Activated T-cell treated with anti-CD3 and anti-CD28 coated beads, Interleukin-2, amount 50 U/mL, for 72 hours (primary cell): ENCODE measurements at regions not wholly inside any gene's neighbourhood (a gene's known extent, or its start where the extent isn't known, plus 50 kb on each side); places are given as distances from the start of the nearest gene placed in this dataset.
"Not testable (repeated sequence)": the region's sequence is repeated elsewhere in the genome, so short reads cannot be mapped to it uniquely, and the experiment has no call there.

Source experiments
- ATAC-seq, 2 donors: fragments of 150-1000 bp; cut with Tn5 transposase; replicated peaks in 1 of 2; 2 replicates each; pipeline ENCODE4 v1.10.0; 2021; ENCODE audit warnings: moderate library complexity in 2 of 2, mild to moderate bottlenecking in 1 of 2
- DNase-seq, 2 donors: peaks; one replicate each; pipeline ENCODE4 v3.0.0; 2021 to 2022; ENCODE audit warnings: mixed read lengths in 1 of 2
- H3K27ac Mint-ChIP-seq: one replicate; pipeline ENCODE4 v1.8.0; 2022; ENCODE audit warnings: mild to moderate bottlenecking, moderate library complexity, mixed read lengths
- H3K27me3 Mint-ChIP-seq: one replicate; pipeline ENCODE4 v1.8.0; 2022; ENCODE audit warnings: low read depth, mixed read lengths
- H3K36me3 Mint-ChIP-seq, 2 donors: one replicate each; pipeline ENCODE4 v1.8.0; 2022; ENCODE audit warnings: mixed read lengths in 2 of 2, mild to moderate bottlenecking in 1 of 2; ENCODE audit not compliant: insufficient read depth in 2 of 2
- H3K4me1 Mint-ChIP-seq: one replicate; pipeline ENCODE4 v1.8.0; 2022; ENCODE audit warnings: low read depth, mixed read lengths
- H3K4me3 Mint-ChIP-seq, 2 donors: one replicate each; pipeline ENCODE4 v1.8.0; 2022; ENCODE audit warnings: mild to moderate bottlenecking in 2 of 2, mixed read lengths in 2 of 2, moderate library complexity in 2 of 2
- H3K9me3 Mint-ChIP-seq, 2 donors: one replicate each; pipeline ENCODE4 v1.8.0; 2022; ENCODE audit warnings: mixed read lengths in 2 of 2

- no peaks in the 10 kb centered on the region for H3K36me3 Mint-ChIP-seq
- no peaks in the 10 kb centered on the region for H3K4me1 Mint-ChIP-seq
- no peak overlapping the region for H3K27ac Mint-ChIP-seq
- H3K4me3 Mint-ChIP-seq = no peak overlapping the region
- peaks cover 14% of the 10 kb centered on the region for H3K27me3 Mint-ChIP-seq
- ATAC-seq = no peak
- H3K9me3 Mint-ChIP-seq = peaks cover 0 to 2% of the 10 kb centered on the region in 2 donors
- DNase-seq = no peak
These were observed 71.6 kb upstream of the LYZL1 start for GRCh38 chr10:29217292-29217738.

- Mint-ChIP-seq H3K4me1 (no peaks in the 10 kb centered on the region), H3K4me3 (no peak overlapping the region), H3K27me3 (peaks cover 27% of the 10 kb centered on the region), H3K27ac (no peak overlapping the region), H3K36me3 (no peaks in the 10 kb centered on the region), H3K9me3 (no peaks in the 10 kb centered on the region)
- no peak for ATAC-seq
- no peak for DNase-seq
These were observed 65.5 kb upstream of the LYZL1 start for GRCh38 chr10:29223326-29223725.

- no peak for DNase-seq
- H3K9me3 Mint-ChIP-seq = no peaks in the 10 kb centered on the region
- no peak overlapping the region for H3K27ac Mint-ChIP-seq
- H3K36me3 Mint-ChIP-seq = no peaks in the 10 kb centered on the region
- H3K4me3 Mint-ChIP-seq = no peak overlapping the region
- H3K27me3 Mint-ChIP-seq = peaks cover 34% of the 10 kb centered on the region
- no peak for ATAC-seq
- no peaks in the 10 kb centered on the region for H3K4me1 Mint-ChIP-seq
These were observed 64.2 kb upstream of the LYZL1 start for GRCh38 chr10:29224631-29225030.

GRCh38 chr10:29227201-29227600 lies 61.7 kb upstream of the LYZL1 start:
- ATAC-seq = no peak
- no peaks in the 10 kb centered on the region for H3K36me3 Mint-ChIP-seq
- no peak overlapping the region for H3K4me3 Mint-ChIP-seq
- no peaks in the 10 kb centered on the region for H3K4me1 Mint-ChIP-seq
- no peak overlapping the region for H3K27ac Mint-ChIP-seq
- H3K27me3 Mint-ChIP-seq = peaks cover 43% of the 10 kb centered on the region
- H3K9me3 Mint-ChIP-seq = no peaks in the 10 kb centered on the region
- DNase-seq = no peak

- H3K27me3 Mint-ChIP-seq = peaks cover 38% of the 10 kb centered on the region
- H3K27ac Mint-ChIP-seq = no peak overlapping the region
- no peaks in the 10 kb centered on the region for H3K9me3 Mint-ChIP-seq
- H3K4me1 Mint-ChIP-seq = no peaks in the 10 kb centered on the region
- H3K4me3 Mint-ChIP-seq = no peak overlapping the region
- DNase-seq (no peak), ATAC-seq (no peak)
- H3K36me3 Mint-ChIP-seq = no peaks in the 10 kb centered on the region
These were observed 60.3 kb upstream of the LYZL1 start for GRCh38 chr10:29228562-29228961.

- peaks cover 31% of the 10 kb centered on the region for H3K27me3 Mint-ChIP-seq
- H3K27ac Mint-ChIP-seq = no peak overlapping the region
- H3K4me3 Mint-ChIP-seq = no peak overlapping the region
- H3K9me3 Mint-ChIP-seq = no peaks in the 10 kb centered on the region
- no peaks in the 10 kb centered on the region for H3K4me1 Mint-ChIP-seq
- H3K36me3 Mint-ChIP-seq = no peaks in the 10 kb centered on the region
- DNase-seq (no peak), ATAC-seq (no peak)
These were observed 59.6 kb upstream of the LYZL1 start for GRCh38 chr10:29229258-29229705.

GRCh38 chr10:29236910-29237309 lies 52.0 kb upstream of the LYZL1 start:
- not testable (repeated sequence) for H3K27ac Mint-ChIP-seq, H3K27me3 Mint-ChIP-seq, H3K9me3 Mint-ChIP-seq, H3K36me3 Mint-ChIP-seq, H3K4me1 Mint-ChIP-seq, DNase-seq, H3K4me3 Mint-ChIP-seq, ATAC-seq

GRCh38 chr10:29237786-29238185 lies 51.1 kb upstream of the LYZL1 start:
- Mint-ChIP-seq H3K4me3 (no peak overlapping the region), H3K27me3 (peaks cover 7% of the 10 kb centered on the region), H3K36me3 (no peaks in the 10 kb centered on the region), H3K4me1 (no peaks in the 10 kb centered on the region), H3K9me3 (no peaks in the 10 kb centered on the region), H3K27ac (no peak overlapping the region)
- no peak for DNase-seq
- no peak for ATAC-seq

- H3K4me1 Mint-ChIP-seq = no peaks in the 10 kb centered on the region
- peaks cover 7% of the 10 kb centered on the region for H3K27me3 Mint-ChIP-seq
- H3K36me3 Mint-ChIP-seq = no peaks in the 10 kb centered on the region
- no peak for ATAC-seq
- no peak for DNase-seq
- no peak overlapping the region for H3K4me3 Mint-ChIP-seq
- H3K27ac Mint-ChIP-seq = no peak overlapping the region
- H3K9me3 Mint-ChIP-seq = no peaks in the 10 kb centered on the region
These were observed 50.2 kb upstream of the LYZL1 start for GRCh38 chr10:29238523-29239135.
